ENCODE measurements at regions not wholly inside any gene's neighbourhood (a gene's known extent, or its start where the extent isn't known, plus 50 kb on each side); places are given as distances from the start of the nearest gene placed in this dataset.

- Mint-ChIP-seq H3K4me1 (peaks cover 43% of the 10 kb centered on the region), H3K27me3 (ENCODE audit: low read depth) (peaks cover 14% of the 10 kb centered on the region), H3K9me3 (peaks cover 7% of the 10 kb centered on the region), H3K4me3 (no peak overlapping the region), H3K36me3 (no peaks in the 10 kb centered on the region), H3K27ac (no peak overlapping the region)
- no peak for DNase-seq (ENCODE audit: low spot score in 2 of 2, unreplicated experiment in 2 of 2)
- TF ChIP-seq, protein P1, sequence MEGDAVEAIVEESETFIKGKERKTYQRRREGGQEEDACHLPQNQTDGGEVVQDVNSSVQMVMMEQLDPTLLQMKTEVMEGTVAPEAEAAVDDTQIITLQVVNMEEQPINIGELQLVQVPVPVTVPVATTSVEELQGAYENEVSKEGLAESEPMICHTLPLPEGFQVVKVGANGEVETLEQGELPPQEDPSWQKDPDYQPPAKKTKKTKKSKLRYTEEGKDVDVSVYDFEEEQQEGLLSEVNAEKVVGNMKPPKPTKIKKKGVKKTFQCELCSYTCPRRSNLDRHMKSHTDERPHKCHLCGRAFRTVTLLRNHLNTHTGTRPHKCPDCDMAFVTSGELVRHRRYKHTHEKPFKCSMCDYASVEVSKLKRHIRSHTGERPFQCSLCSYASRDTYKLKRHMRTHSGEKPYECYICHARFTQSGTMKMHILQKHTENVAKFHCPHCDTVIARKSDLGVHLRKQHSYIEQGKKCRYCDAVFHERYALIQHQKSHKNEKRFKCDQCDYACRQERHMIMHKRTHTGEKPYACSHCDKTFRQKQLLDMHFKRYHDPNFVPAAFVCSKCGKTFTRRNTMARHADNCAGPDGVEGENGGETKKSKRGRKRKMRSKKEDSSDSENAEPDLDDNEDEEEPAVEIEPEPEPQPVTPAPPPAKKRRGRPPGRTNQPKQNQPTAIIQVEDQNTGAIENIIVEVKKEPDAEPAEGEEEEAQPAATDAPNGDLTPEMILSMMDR (IDR thresholded peaks at IDR 0.05; ENCODE audit: unreplicated experiment): no peak
Measured at GRCh38 chr1:239804266-239804665, 287.4 kb upstream of the FMN2 start.

GRCh38 chr1:239805042-239805441 lies 286.6 kb upstream of the FMN2 start:
- Mint-ChIP-seq H3K27ac (no peak overlapping the region), H3K27me3 (ENCODE audit: low read depth) (peaks cover 9% of the 10 kb centered on the region), H3K9me3 (peaks cover 7% of the 10 kb centered on the region), H3K36me3 (no peaks in the 10 kb centered on the region), H3K4me3 (no peak overlapping the region), H3K4me1 (peaks cover 48% of the 10 kb centered on the region)
- DNase-seq (ENCODE audit: low spot score in 2 of 2, unreplicated experiment in 2 of 2): no peak
- TF ChIP-seq, protein P1 (IDR thresholded peaks at IDR 0.05; ENCODE audit: unreplicated experiment): no peak

DNA sequence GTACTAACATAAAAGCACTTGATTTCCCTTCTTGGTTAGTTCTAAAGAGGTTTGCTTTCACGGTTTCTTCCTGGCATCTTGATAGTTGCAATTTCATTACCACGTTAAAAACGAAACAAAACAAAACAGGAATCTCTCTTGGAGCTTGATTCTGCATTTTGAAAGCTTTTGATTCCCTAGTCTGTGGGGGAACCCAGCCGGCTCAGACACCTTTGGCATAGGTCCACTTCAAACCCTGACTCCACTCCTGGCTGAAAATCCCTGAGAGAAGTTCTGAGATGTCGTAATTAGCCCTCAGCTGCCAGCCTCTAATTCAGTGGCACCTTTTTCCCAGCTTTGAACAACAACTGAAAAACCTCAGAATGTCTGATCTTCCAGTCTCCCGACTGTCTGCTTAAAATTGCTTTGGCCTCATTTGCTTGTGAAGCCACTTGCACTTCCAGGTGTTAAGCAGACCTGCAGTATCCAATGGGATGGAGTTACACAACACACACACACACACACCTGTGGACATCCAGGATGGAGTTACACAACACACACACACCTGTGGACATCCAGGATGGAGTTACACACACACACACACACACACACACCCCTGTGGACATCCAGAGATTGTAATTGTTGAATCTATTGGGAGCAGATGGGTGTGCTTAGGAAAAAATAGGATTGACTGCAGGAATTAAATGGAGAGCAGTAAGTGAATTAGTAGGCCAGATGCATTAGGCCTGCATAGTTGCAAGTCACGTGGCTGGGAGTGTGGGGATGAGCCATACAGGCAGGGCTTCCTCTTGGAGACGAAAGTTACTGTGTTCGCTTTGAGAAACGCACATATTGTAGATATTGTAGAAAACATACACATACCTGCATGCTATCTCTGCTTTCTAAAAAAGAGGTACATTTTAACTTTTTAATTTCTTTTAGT lies 285.6 kb upstream of the FMN2 start:
- Mint-ChIP-seq H3K4me3 (no peak overlapping the region), H3K4me1 (peaks cover 56% of the 10 kb centered on the region), H3K27ac (no peak overlapping the region), H3K36me3 (no peaks in the 10 kb centered on the region), H3K9me3 (peaks cover 7% of the 10 kb centered on the region), H3K27me3 (ENCODE audit: low read depth) (peaks cover 6% of the 10 kb centered on the region)
- TF ChIP-seq, protein P1 (IDR thresholded peaks at IDR 0.05; ENCODE audit: unreplicated experiment): no peak
- DNase-seq (ENCODE audit: low spot score in 2 of 2, unreplicated experiment in 2 of 2): no peak

- Mint-ChIP-seq H3K27me3 (ENCODE audit: low read depth) (peaks cover 3% of the 10 kb centered on the region), H3K9me3 (peaks cover 7% of the 10 kb centered on the region), H3K4me1 (peaks cover 60% of the 10 kb centered on the region), H3K27ac (no peak overlapping the region), H3K4me3 (no peak overlapping the region), H3K36me3 (no peaks in the 10 kb centered on the region)
- TF ChIP-seq, protein P1 (IDR thresholded peaks at IDR 0.05; ENCODE audit: unreplicated experiment): no peak
- DNase-seq (ENCODE audit: low spot score in 2 of 2, unreplicated experiment in 2 of 2): no peak
Measured at GRCh38 chr1:239806897-239807296, 284.8 kb upstream of the FMN2 start.

- no peaks in the 10 kb centered on the region for H3K36me3 Mint-ChIP-seq
Measured at GRCh38 chr1:239807361-239807760, 284.3 kb upstream of the FMN2 start.

More at GRCh38 chr1:239807361-239807760, 284.3 kb upstream of the FMN2 start:
- TF ChIP-seq, protein P1 (IDR thresholded peaks at IDR 0.05; ENCODE audit: unreplicated experiment): no peak
- Mint-ChIP-seq H3K27me3 (ENCODE audit: low read depth) (no peaks in the 10 kb centered on the region), H3K27ac (no peak overlapping the region), H3K4me1 (peaks cover 58% of the 10 kb centered on the region), H3K9me3 (peaks cover 7% of the 10 kb centered on the region), H3K4me3 (no peak overlapping the region)
- no peak for DNase-seq (ENCODE audit: low spot score in 2 of 2, unreplicated experiment in 2 of 2)

All from mesothelial cell of epicardium (in vitro differentiated cells).